Cardiac muscle cell (in vitro differentiated cells and primary cell): ENCODE measurements at regions not wholly inside any gene's neighbourhood (a gene's known extent, or its start where the extent isn't known, plus 50 kb on each side); places are given as distances from the start of the nearest gene placed in this dataset.

Experiments used
- DNase-seq, 2 donors: peaks; one replicate each; pipeline versions ENCODE4 v3.0.0 to v3.0.0-alpha.2; 2010 to 2017; ENCODE audit warnings: low read depth in 1 of 2, low spot score in 1 of 2
- H3K27ac ChIP-seq: fragments of 200-600 bp; sonication (generic); 2 replicates; pipeline ENCODE4 v1.5.1; 2016
- H3K27me3 ChIP-seq: fragments of 200-600 bp; sonication (generic); 2 replicates; pipeline ENCODE4 v1.6.0; 2016; ENCODE audit warnings: control low read depth
- H3K36me3 ChIP-seq: fragments of 200-600 bp; sonication (generic); 2 replicates; pipeline ENCODE4 v1.5.1; 2016; ENCODE audit warnings: control low read depth
- H3K4me1 ChIP-seq: fragments of 200-600 bp; sonication (generic); 2 replicates; pipeline ENCODE4 v1.8.1; 2017; ENCODE audit warnings: low read depth, mild to moderate bottlenecking, mixed run types
- H3K4me3 ChIP-seq: fragments of 200-600 bp; sonication (generic); 2 replicates; pipeline ENCODE4 v1.5.1; 2016; ENCODE audit warnings: mild to moderate bottlenecking
- H3K9me3 ChIP-seq: fragments of 200-600 bp; sonication (generic); 2 replicates; pipeline ENCODE4 v1.5.1; 2017; ENCODE audit warnings: low read depth, mild to moderate bottlenecking, control low read depth
- CTCF ChIP-seq: IDR thresholded peaks from 2 replicates; pipeline ENCODE4 v1.5.1; 2012; ENCODE audit warnings: low read depth, mild to moderate bottlenecking, low read length

GRCh38 chr3:6567241-6567640, 293.7 kb upstream of the GRM7 start:
- Histone ChIP-seq H3K36me3 (no peaks in the 10 kb centered on the region), H3K4me3 (no peak overlapping the region)
- TF ChIP-seq CTCF, result no peak

GRCh38 chr3:6568999-6569493, 291.9 kb upstream of the GRM7 start:
- no peak for DNase-seq
- Histone ChIP-seq H3K27ac (no peak overlapping the region), H3K9me3 (no peaks in the 10 kb centered on the region), H3K36me3 (no peaks in the 10 kb centered on the region), H3K4me3 (no peak overlapping the region), H3K27me3 (no peaks in the 10 kb centered on the region), H3K4me1 (peaks cover 10% of the 10 kb centered on the region)
- TF ChIP-seq CTCF, result no peak

More at GRCh38 chr3:6567241-6567640, 293.7 kb upstream of the GRM7 start:
- no peak for DNase-seq
- peaks cover 10% of the 10 kb centered on the region for H3K4me1 ChIP-seq
- no peak overlapping the region for H3K27ac ChIP-seq
- no peaks in the 10 kb centered on the region for H3K9me3 ChIP-seq
- no peaks in the 10 kb centered on the region for H3K27me3 ChIP-seq

- no peak for DNase-seq
- TF ChIP-seq CTCF, result no peak
- Histone ChIP-seq H3K9me3 (no peaks in the 10 kb centered on the region), H3K27ac (no peak overlapping the region), H3K4me1 (no peaks in the 10 kb centered on the region), H3K4me3 (no peak overlapping the region), H3K36me3 (no peaks in the 10 kb centered on the region), H3K27me3 (no peaks in the 10 kb centered on the region)
These were observed 289.5 kb upstream of the GRM7 start for GRCh38 chr3:6571448-6571847.

GRCh38 chr3:6577584-6577983, 283.3 kb upstream of the GRM7 start:
- H3K36me3 ChIP-seq, result no peaks in the 10 kb centered on the region
- H3K4me1 ChIP-seq, result no peaks in the 10 kb centered on the region
- DNase-seq, result no peak
- H3K27ac ChIP-seq, result no peak overlapping the region
- no peak overlapping the region for H3K4me3 ChIP-seq
- H3K9me3 ChIP-seq, result no peaks in the 10 kb centered on the region
- no peak for TF ChIP-seq CTCF
- H3K27me3 ChIP-seq, result no peaks in the 10 kb centered on the region

GRCh38 chr3:6578526-6578925, 282.4 kb upstream of the GRM7 start:
- no peaks in the 10 kb centered on the region for H3K9me3 ChIP-seq
- H3K4me3 ChIP-seq, result no peak overlapping the region
- no peaks in the 10 kb centered on the region for H3K4me1 ChIP-seq
- no peaks in the 10 kb centered on the region for H3K36me3 ChIP-seq
- peak in 1 of 2 donors; percentile 0 for DNase-seq
- no peaks in the 10 kb centered on the region for H3K27me3 ChIP-seq
- no peak for TF ChIP-seq CTCF
- no peak overlapping the region for H3K27ac ChIP-seq

- no peaks in the 10 kb centered on the region for H3K27me3 ChIP-seq
- no peaks in the 10 kb centered on the region for H3K9me3 ChIP-seq
- H3K4me1 ChIP-seq, result no peaks in the 10 kb centered on the region
- peak in 1 of 2 donors; percentile 54 for DNase-seq
- H3K36me3 ChIP-seq, result no peaks in the 10 kb centered on the region
- no peak for TF ChIP-seq CTCF
- H3K27ac ChIP-seq, result no peak overlapping the region
- no peak overlapping the region for H3K4me3 ChIP-seq
These were observed 280.1 kb upstream of the GRM7 start for GRCh38 chr3:6580808-6581207.
